ENCODE measurements at regions not wholly inside any gene's neighbourhood (a gene's known extent, or its start where the extent isn't known, plus 50 kb on each side); places are given as distances from the start of the nearest gene placed in this dataset.

DNA sequence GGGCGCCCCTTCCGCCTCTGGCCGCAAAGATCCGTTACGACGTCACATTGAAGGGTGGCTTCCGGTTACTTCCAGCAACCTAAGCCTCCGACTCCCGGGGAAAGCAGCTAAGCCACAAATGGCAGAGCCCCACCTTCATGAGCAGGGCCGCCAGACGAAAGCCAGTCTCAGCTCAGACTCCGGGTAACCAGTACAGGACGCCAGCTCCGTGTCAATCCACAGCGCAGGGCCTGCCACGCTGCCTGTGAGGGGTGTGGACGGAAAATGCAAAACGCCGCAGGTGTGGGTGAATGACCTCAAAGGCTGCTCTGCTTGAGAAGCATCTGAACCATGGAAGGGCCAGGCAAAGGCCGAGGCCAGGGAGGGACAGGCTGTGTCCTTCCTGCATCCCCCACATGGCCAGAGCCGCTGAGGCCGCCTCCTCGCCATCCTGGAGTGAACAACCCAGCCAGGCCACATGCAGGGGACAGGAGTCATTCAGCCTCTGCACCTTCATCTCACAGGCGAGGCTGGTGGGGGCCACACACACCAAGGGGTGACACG, 53.5 kb upstream of the PPP2R2D start:
- Histone ChIP-seq H3K4me1 (ENCODE audit: insufficient read depth, low read length) (no peaks in the 10 kb centered on the region), H3K4me3 (ENCODE audit: low read length) (no peak overlapping the region), H3K9me3 (ENCODE audit: low read length) (no peaks in the 10 kb centered on the region), H3K36me3 (ENCODE audit: insufficient read depth, low read length) (no peaks in the 10 kb centered on the region), H3K27ac (ENCODE audit: low read depth, low read length) (no peak overlapping the region), H3K27me3 (ENCODE audit: insufficient read depth, low read length, poor library complexity, severe bottlenecking) (no peaks in the 10 kb centered on the region)
- Mint-ChIP-seq H3K9me3 (peaks cover 0 to 1% (median 0%) of the 10 kb centered on the region in 5 donors), H3K36me3 (no peaks in the 10 kb centered on the region), H3K27ac (peak overlapping the region in 1 of 8 donors; percentile 50), H3K4me3 (no peak overlapping the region), H3K27me3 (peaks cover 0 to 5% of the 10 kb centered on the region in 2 donors), H3K4me1 (no peaks in the 10 kb centered on the region)
- DNase-seq, result no peak
- ChIA-PET POLR2A (no interaction called here), CTCF (no interaction called here)

DNA sequence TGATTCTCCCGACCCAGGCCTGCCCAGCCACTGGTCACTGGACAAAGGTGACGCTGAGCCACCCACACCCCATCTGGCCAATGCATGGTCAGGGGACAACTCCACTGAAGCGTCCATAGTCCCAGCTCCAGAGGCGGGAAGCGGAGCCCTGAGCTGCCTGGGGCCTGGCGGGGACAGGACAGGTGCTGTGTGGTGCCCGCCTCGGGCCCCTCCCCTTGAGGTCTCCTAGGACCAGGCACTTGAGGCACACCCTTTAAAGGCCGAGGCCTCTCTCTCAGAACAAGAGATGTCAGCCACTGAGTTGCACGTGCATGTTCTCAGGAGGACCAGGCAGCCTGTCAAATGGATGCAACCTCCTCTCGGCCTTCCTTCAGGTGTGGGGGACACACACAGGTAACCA, 52.5 kb upstream of the PPP2R2D start:
- Histone ChIP-seq H3K4me3 (ENCODE audit: low read length) (no peak overlapping the region), H3K27ac (ENCODE audit: low read depth, low read length) (no peak overlapping the region), H3K27me3 (ENCODE audit: insufficient read depth, low read length, poor library complexity, severe bottlenecking) (no peaks in the 10 kb centered on the region), H3K9me3 (ENCODE audit: low read length) (no peaks in the 10 kb centered on the region), H3K36me3 (ENCODE audit: insufficient read depth, low read length) (no peaks in the 10 kb centered on the region), H3K4me1 (ENCODE audit: insufficient read depth, low read length) (no peaks in the 10 kb centered on the region)
- H3K36me3 Mint-ChIP-seq, result no peaks in the 10 kb centered on the region
- POLR2A ChIA-PET, result no interaction called here
- H3K27ac Mint-ChIP-seq, result no peak overlapping the region
- peaks cover 0 to 1% (median 0%) of the 10 kb centered on the region in 5 donors for H3K9me3 Mint-ChIP-seq
- peaks cover 0 to 5% of the 10 kb centered on the region in 2 donors for H3K27me3 Mint-ChIP-seq
- CTCF ChIA-PET, result no interaction called here
- H3K4me3 Mint-ChIP-seq, result no peak overlapping the region
- DNase-seq, result no peak
- no peaks in the 10 kb centered on the region for H3K4me1 Mint-ChIP-seq

DNA sequence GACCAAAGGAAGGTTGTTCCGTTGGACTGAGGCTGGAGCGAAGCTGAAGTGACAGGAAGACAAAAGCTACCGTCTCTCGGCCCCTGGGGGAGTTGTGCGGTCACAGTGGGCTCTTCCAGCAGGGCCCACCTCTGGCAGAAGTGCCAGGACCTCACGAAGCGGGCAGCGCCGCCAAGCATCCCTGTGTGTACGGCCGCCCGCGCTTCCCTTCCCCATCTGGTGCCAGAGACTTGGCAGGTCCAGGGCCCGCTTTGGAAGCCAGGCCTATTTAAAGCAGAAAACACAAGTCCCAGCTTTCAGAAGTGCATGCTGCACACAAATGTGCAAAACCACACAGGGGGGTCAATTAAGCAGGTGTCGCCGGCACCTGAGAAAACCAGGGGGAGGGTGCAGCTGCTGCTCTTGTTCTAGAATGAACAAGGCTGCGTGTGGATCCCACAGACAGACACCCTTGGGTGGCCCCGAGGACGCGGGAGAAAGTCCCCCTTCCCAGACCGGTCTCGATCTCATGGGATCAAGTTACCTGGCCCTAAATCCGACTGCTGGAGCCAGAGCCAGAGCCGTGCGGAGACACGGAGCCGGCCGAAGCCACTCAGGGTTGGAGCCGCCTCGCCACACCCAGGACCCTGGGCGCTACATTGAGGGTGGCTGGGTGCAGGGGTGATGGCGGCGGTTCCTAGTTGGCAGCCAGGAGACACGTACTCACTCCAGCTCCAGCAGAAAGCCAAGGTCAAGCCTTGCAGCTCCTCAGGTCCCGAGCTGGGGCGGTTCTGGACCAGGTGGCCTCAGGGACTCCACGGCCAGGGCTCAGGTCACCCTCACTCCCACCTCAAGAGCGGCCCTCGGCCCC, 51.8 kb upstream of the PPP2R2D start:
- H3K9me3 ChIP-seq (ENCODE audit: low read length), result no peaks in the 10 kb centered on the region
- Mint-ChIP-seq H3K27me3 (peaks cover 0 to 10% of the 10 kb centered on the region in 2 donors), H3K4me3 (no peak overlapping the region), H3K27ac (no peak overlapping the region), H3K36me3 (no peaks in the 10 kb centered on the region), H3K9me3 (peaks cover 0 to 1% (median 0%) of the 10 kb centered on the region in 5 donors), H3K4me1 (no peaks in the 10 kb centered on the region)
- no peaks in the 10 kb centered on the region for H3K36me3 ChIP-seq (ENCODE audit: insufficient read depth, low read length)
- H3K27me3 ChIP-seq (ENCODE audit: insufficient read depth, low read length, poor library complexity, severe bottlenecking), result no peaks in the 10 kb centered on the region
- H3K27ac ChIP-seq (ENCODE audit: low read depth, low read length), result no peak overlapping the region
- no peak overlapping the region for H3K4me3 ChIP-seq (ENCODE audit: low read length)
- no peak for DNase-seq
- POLR2A ChIA-PET, result no interaction called here
- no peaks in the 10 kb centered on the region for H3K4me1 ChIP-seq (ENCODE audit: insufficient read depth, low read length)
- CTCF ChIA-PET, result no interaction called here

DNA sequence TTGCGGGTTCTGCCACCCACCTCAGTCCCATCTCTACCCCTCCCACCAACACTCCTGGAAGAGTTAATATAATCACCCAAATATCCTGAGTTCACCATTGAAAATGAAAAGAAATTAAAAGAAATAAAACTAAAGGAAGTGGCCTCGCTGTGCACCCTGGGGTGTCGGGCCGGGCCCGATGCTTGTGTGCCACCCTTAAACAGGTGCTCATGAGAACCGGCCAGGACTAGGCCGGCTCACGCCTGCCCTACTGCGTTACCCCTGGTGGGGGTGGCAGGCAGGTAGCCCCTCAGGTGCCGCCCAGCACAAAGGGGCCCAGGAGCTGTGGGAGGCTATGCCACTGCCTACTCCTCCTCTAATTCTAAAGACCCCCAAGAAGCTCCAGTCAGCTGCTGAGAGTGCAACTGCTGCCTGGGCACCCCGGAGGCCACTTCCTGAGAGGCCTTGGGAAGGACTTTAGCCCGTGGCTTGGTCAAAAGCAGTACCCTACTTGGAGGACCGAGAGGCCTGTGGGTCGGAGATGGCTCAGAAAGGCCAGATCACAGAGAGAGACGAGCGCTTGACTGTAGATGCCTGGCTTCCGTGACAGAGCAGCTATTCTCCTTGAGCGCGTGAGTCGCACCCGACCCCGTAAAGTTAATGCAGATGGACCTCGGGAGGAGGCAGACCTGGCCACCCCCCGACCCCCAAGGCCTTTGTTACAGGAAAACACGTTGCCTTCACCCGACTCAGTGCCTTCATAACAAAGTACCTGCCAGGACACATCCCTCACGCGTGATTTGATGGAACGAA, 51.0 kb upstream of the PPP2R2D start:
- DNase-seq, result no peak
- Mint-ChIP-seq H3K4me1 (no peaks in the 10 kb centered on the region), H3K27ac (no peak overlapping the region), H3K9me3 (peaks cover 0 to 1% (median 0%) of the 10 kb centered on the region in 5 donors), H3K36me3 (no peaks in the 10 kb centered on the region), H3K27me3 (peaks cover 0 to 14% of the 10 kb centered on the region in 2 donors), H3K4me3 (no peak overlapping the region)
- no peaks in the 10 kb centered on the region for H3K36me3 ChIP-seq (ENCODE audit: insufficient read depth, low read length)
- H3K4me1 ChIP-seq (ENCODE audit: insufficient read depth, low read length), result no peaks in the 10 kb centered on the region
- ChIA-PET CTCF (no interaction called here), POLR2A (no interaction called here)
- no peaks in the 10 kb centered on the region for H3K27me3 ChIP-seq (ENCODE audit: insufficient read depth, low read length, poor library complexity, severe bottlenecking)
- H3K9me3 ChIP-seq (ENCODE audit: low read length), result no peaks in the 10 kb centered on the region
- H3K4me3 ChIP-seq (ENCODE audit: low read length), result no peak overlapping the region
- H3K27ac ChIP-seq (ENCODE audit: low read depth, low read length), result no peak overlapping the region

DNA sequence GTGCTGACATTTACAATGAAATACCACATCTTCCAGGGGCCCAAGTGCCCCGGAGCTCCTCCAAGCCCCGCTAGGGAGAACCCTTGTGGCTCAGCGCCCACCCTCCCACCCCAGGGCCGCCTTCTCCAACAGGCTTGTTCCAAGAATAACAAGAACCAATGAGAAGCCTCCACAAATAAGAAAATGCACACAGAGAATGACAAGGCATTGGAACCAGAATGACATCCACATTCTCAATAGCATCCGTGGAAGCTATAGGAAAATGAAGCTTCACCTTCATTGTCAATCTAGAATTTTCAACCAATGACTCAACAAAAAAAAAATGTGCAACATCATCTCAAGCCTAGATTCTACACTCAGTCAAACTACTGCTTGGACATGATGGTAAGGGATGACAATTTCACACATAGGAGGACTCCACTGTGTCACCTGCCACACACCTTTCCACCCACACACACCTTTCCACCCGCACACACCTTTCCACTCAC, 50.4 kb upstream of the PPP2R2D start:
- no peaks in the 10 kb centered on the region for H3K4me1 Mint-ChIP-seq

More for the DNA sequence above, 50.4 kb upstream of the PPP2R2D start:
- DNase-seq, result no peak
- H3K27me3 ChIP-seq (ENCODE audit: insufficient read depth, low read length, poor library complexity, severe bottlenecking), result no peaks in the 10 kb centered on the region
- Mint-ChIP-seq H3K4me3 (no peak overlapping the region), H3K27ac (no peak overlapping the region), H3K36me3 (no peaks in the 10 kb centered on the region), H3K9me3 (peaks cover 0 to 1% (median 0%) of the 10 kb centered on the region in 5 donors), H3K27me3 (peaks cover under 1 to 17% of the 10 kb centered on the region in 2 donors)
- no peaks in the 10 kb centered on the region for H3K36me3 ChIP-seq (ENCODE audit: insufficient read depth, low read length)
- no peaks in the 10 kb centered on the region for H3K4me1 ChIP-seq (ENCODE audit: insufficient read depth, low read length)
- no peak overlapping the region for H3K27ac ChIP-seq (ENCODE audit: low read depth, low read length)
- POLR2A ChIA-PET, result no interaction called here
- CTCF ChIA-PET, result no interaction called here
- no peak overlapping the region for H3K4me3 ChIP-seq (ENCODE audit: low read length)
- H3K9me3 ChIP-seq (ENCODE audit: low read length), result no peaks in the 10 kb centered on the region
